Breast epithelium (tissue), 4 donors: ENCODE measurements at regions not wholly inside any gene's neighbourhood (a gene's known extent, or its start where the extent isn't known, plus 50 kb on each side); places are given as distances from the start of the nearest gene placed in this dataset.

Source experiments
- DNase-seq, 2 donors: peaks; one replicate each; pipeline ENCODE4 v3.0.0-alpha.2; 2019; ENCODE audit warnings: low spot score in 2 of 2
- H3K27ac ChIP-seq, 2 donors: fragments of 200-600 bp; sonication (generic) in 1 of 2; one replicate each; pipeline ENCODE4 v1.5.1; 2016 to 2019; ENCODE audit warnings: mild to moderate bottlenecking in 1 of 2
- H3K27me3 ChIP-seq, 2 donors: fragments of 200-600 bp; sonication (generic) in 1 of 2; one replicate each; pipeline versions ENCODE4 v1.5.1 to v1.6.0; 2017 to 2019; ENCODE audit warnings: control low read depth in 1 of 2, mild to moderate bottlenecking in 1 of 2
- H3K36me3 ChIP-seq: fragments of 200-600 bp; one replicate; pipeline ENCODE4 v1.5.1; 2019
- H3K4me1 ChIP-seq, 2 donors: fragments of 200-600 bp; sonication (generic); one replicate each; pipeline ENCODE4 v1.5.1; 2016 to 2019; ENCODE audit warnings: control low read depth in 1 of 2
- H3K4me3 ChIP-seq, 3 donors: fragments of 200-600 bp; sonication (generic); 1 replicate in 2 of 3; 2 replicates in 1 of 3; pipeline ENCODE4 v1.5.1; 2016 to 2019; ENCODE audit warnings: mild to moderate bottlenecking in 3 of 3, moderate library complexity in 2 of 3
- H3K9me3 ChIP-seq, 2 donors: fragments of 200-600 bp; sonication (generic) in 1 of 2; one replicate each; pipeline ENCODE4 v1.5.1; 2016 to 2019; ENCODE audit warnings: control low read depth in 1 of 2
- CTCF ChIP-seq, 3 donors: fragments of 450-650 bp; IDR thresholded peaks; one replicate each; pipeline ENCODE4 v1.5.1; 2016 to 2017; ENCODE audit warnings: antibody characterized with exemption in 3 of 3, mild to moderate bottlenecking in 3 of 3, moderate library complexity in 3 of 3
- POLR2A ChIP-seq: fragments of 450-650 bp; IDR thresholded peaks from one replicate; pipeline ENCODE4 v1.6.1; 2016; ENCODE audit warnings: antibody characterized with exemption, mild to moderate bottlenecking, moderate library complexity
- POLR2AphosphoS5 ChIP-seq, 3 donors: sonication (generic); formaldehyde crosslinking; IDR thresholded peaks; one replicate each; pipeline ENCODE4 v1.6.1; 2017; ENCODE audit warnings: antibody characterized with exemption in 3 of 3
- intact Hi-C: fragments of 100-400 bp; cut with DNase I; formaldehyde crosslinking; loops from one replicate; pipeline ENCODE4 v1.15.1; 2023; ENCODE audit warnings: low total_unique reads

- intact Hi-C loops: no loop called here
- no peak for DNase-seq
- Histone ChIP-seq H3K36me3 (no peaks in the 10 kb centered on the region), H3K27me3 (peaks cover 0 to 5% of the 10 kb centered on the region in 2 donors), H3K9me3 (no peaks in the 10 kb centered on the region), H3K4me3 (no peak overlapping the region), H3K27ac (no peak overlapping the region), H3K4me1 (no peaks in the 10 kb centered on the region)
- no peak for TF ChIP-seq CTCF (IDR thresholded peaks at IDR 0.05)
- no peak for TF ChIP-seq POLR2A
- TF ChIP-seq POLR2AphosphoS5 (IDR thresholded peaks at IDR 0.05): no peak
Observed at GRCh38 chr13:26468265-26468801, 89.2 kb upstream of the WASF3 start.

GRCh38 chr13:26469602-26470001, 87.9 kb upstream of the WASF3 start:
- TF ChIP-seq CTCF (IDR thresholded peaks at IDR 0.05) (no peak), POLR2A (no peak), POLR2AphosphoS5 (IDR thresholded peaks at IDR 0.05) (no peak)
- intact Hi-C loops: no loop called here
- no peaks in the 10 kb centered on the region for H3K4me1 ChIP-seq
- no peaks in the 10 kb centered on the region for H3K36me3 ChIP-seq
- no peak overlapping the region for H3K27ac ChIP-seq
- H3K27me3 ChIP-seq: peaks cover 0 to 5% of the 10 kb centered on the region in 2 donors
- no peak for DNase-seq
- no peak overlapping the region for H3K4me3 ChIP-seq
- H3K9me3 ChIP-seq: no peaks in the 10 kb centered on the region

GRCh38 chr13:26471807-26472206, 85.7 kb upstream of the WASF3 start:
- no peaks in the 10 kb centered on the region for H3K27me3 ChIP-seq
- no peak overlapping the region for H3K4me3 ChIP-seq
- TF ChIP-seq CTCF (IDR thresholded peaks at IDR 0.05): no peak
- TF ChIP-seq POLR2AphosphoS5 (IDR thresholded peaks at IDR 0.05): no peak
- no peak for TF ChIP-seq POLR2A
- H3K27ac ChIP-seq: no peak overlapping the region
- intact Hi-C loops: no loop called here
- no peaks in the 10 kb centered on the region for H3K4me1 ChIP-seq
- no peaks in the 10 kb centered on the region for H3K36me3 ChIP-seq
- no peaks in the 10 kb centered on the region for H3K9me3 ChIP-seq
- DNase-seq: no peak

DNA sequence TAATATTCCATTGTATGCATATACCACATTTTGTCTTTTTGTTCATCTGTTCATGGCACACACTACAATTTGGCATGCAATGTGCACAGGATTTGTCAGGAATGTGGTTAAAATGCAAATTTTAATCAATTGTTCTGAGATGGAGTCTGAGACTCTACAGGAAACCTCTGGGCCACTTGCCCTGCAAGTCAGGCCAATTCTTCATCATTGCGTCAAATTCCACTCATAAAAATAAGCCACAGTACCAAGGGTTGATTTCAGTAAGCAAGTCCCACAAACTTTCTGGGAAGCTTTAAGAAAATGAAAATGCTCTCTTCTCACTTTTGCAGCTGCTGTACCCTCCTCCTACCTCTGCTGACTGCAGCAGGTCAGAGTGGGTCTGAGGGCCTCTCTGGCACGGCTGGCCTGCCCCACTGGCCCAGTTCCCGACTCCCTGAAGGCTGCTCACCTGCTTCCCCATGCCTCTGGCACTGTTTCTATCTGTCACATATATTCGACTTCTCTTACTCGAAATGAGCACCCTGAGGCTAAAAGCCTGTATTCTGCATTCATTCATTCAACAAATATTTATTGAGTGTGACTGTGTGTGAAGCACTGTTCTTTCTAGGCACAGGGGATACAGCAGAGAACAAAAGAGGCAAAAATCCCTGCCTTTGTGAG, 83.8 kb upstream of the WASF3 start:
- TF ChIP-seq POLR2AphosphoS5 (IDR thresholded peaks at IDR 0.05): no peak
- TF ChIP-seq POLR2A: no peak
- no peak for TF ChIP-seq CTCF (IDR thresholded peaks at IDR 0.05)
- Histone ChIP-seq H3K4me1 (no peaks in the 10 kb centered on the region), H3K4me3 (no peak overlapping the region), H3K9me3 (no peaks in the 10 kb centered on the region), H3K36me3 (no peaks in the 10 kb centered on the region), H3K27ac (no peak overlapping the region), H3K27me3 (no peaks in the 10 kb centered on the region)
- no peak for DNase-seq
- intact Hi-C loops: no loop called here

DNA sequence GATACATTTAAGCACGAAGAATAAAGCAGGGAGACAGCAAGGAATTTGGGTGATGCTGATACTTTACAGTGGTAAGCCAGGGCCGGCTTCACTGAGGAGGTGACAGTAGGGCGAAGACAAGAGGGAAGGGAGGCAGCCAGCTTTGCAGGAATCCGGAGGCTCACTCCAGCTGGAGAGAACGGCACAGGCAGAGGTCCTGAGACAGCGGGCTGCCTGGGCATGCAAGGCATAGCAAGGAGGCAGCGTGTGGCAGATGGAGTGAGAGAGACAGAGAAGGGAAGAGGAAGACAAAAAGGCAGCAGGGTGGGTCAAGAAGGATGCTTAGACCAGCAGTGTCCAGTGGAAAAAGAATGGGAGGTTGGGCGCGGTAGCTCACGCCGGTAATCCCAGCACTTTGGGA, 83.2 kb upstream of the WASF3 start:
- no peak for TF ChIP-seq CTCF (IDR thresholded peaks at IDR 0.05)
- TF ChIP-seq POLR2AphosphoS5 (IDR thresholded peaks at IDR 0.05): no peak
- Histone ChIP-seq H3K27ac (no peak overlapping the region), H3K36me3 (no peaks in the 10 kb centered on the region), H3K4me3 (no peak overlapping the region), H3K27me3 (no peaks in the 10 kb centered on the region), H3K4me1 (no peaks in the 10 kb centered on the region), H3K9me3 (no peaks in the 10 kb centered on the region)
- intact Hi-C loops: no loop called here
- DNase-seq: no peak
